ENCODE measurements at regions not wholly inside any gene's neighbourhood (a gene's known extent, or its start where the extent isn't known, plus 50 kb on each side); places are given as distances from the start of the nearest gene placed in this dataset.

- TF ChIP-seq CTCF (IDR thresholded peaks at IDR 0.05) = no peak
- no peak for TF ChIP-seq USF1 (IDR thresholded peaks at IDR 0.05; ENCODE audit: borderline replicate concordance, low read depth)
- no peak for TF ChIP-seq EP300 (IDR thresholded peaks at IDR 0.05; ENCODE audit: borderline replicate concordance in 1 of 2, low read depth in 1 of 2, low read length in 1 of 2)
- TF ChIP-seq JUND (IDR thresholded peaks at IDR 0.05) = no peak
- TF ChIP-seq TAF1 (IDR thresholded peaks at IDR 0.05; ENCODE audit: borderline replicate concordance, low read depth, low read length) = no peak
- TF ChIP-seq POLR2AphosphoS5 (IDR thresholded peaks at IDR 0.05; ENCODE audit: low read depth, low read length) = no peak
Observed at GRCh38 chr21:22145545-22145944, 1147.3 kb downstream of the NCAM2 start.

All from SK-N-SH (cell line).